Epithelial cell of prostate (primary cell): ENCODE measurements at regions not wholly inside any gene's neighbourhood (a gene's known extent, or its start where the extent isn't known, plus 50 kb on each side); places are given as distances from the start of the nearest gene placed in this dataset.
"Not testable (repeated sequence)": the region's sequence is repeated elsewhere in the genome, so short reads cannot be mapped to it uniquely, and the experiment has no call there.

Source experiments
- DNase-seq: peaks from one replicate; pipeline ENCODE4 v3.0.0-alpha.2; 2011; ENCODE audit warnings: low read depth, low spot score
- H3K27ac ChIP-seq: fragments of 450-650 bp; 2 replicates; pipeline ENCODE4 v1.5.1; 2017; ENCODE audit warnings: mild to moderate bottlenecking

DNA sequence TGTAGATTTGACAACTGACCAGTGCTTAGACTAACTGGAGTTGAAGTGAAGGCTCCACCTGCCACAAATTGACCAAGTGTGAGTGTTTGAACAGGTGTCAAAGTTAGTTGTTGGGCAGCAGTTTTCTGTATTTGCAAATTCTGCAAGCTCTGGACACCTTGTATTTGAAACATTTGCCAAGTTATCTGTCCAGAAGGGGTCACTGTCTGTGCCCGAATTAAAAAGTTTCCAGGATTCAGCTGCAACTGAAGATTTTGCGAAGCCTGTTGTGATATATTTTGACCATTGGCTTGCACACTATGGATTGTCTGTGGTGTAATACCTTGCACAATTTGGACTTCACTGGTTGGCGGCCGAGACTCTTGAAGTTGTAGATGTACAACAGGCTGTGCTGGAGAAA, 1690.7 kb downstream of the SLITRK5 start:
- DNase-seq: no peak
- H3K27ac ChIP-seq: no peak overlapping the region

- no peak overlapping the region for H3K27ac ChIP-seq
- DNase-seq: no peak
Observed at GRCh38 chr13:89363144-89363543, 1692.0 kb downstream of the SLITRK5 start.

- H3K27ac ChIP-seq: no peak overlapping the region
Observed at GRCh38 chr13:89372193-89372592, 1701.0 kb downstream of the SLITRK5 start.

GRCh38 chr13:89375839-89376238, 1704.7 kb downstream of the SLITRK5 start:
- no peak overlapping the region for H3K27ac ChIP-seq
- DNase-seq: peak; percentile 10

More at GRCh38 chr13:89372193-89372592, 1701.0 kb downstream of the SLITRK5 start:
- DNase-seq: no peak

DNA sequence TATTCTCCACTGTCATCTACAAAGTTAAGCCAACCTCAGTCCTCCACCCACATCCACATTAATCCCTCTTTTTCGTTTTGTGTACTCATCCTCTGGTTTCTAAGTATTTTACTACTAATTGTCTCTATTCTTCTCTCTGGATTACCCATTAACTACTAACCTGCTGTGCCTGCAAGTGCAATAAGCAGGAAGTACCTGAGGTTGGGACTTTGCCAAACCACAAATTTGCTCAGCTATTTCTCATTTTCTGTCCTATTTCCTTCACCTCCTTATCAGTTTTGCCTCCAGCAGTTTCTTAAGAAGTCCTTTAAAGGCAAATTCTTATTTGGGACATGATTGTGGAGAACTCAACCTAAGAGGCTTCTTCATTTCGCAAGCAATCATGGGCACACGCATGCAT, 1708.9 kb downstream of the SLITRK5 start:
- DNase-seq: peak; percentile 33
- no peak overlapping the region for H3K27ac ChIP-seq

- DNase-seq: no peak
- H3K27ac ChIP-seq: no peak overlapping the region
Observed at GRCh38 chr13:89382981-89383380, 1711.8 kb downstream of the SLITRK5 start.

GRCh38 chr13:89383891-89384290, 1712.7 kb downstream of the SLITRK5 start:
- no peak overlapping the region for H3K27ac ChIP-seq
- no peak for DNase-seq

DNA sequence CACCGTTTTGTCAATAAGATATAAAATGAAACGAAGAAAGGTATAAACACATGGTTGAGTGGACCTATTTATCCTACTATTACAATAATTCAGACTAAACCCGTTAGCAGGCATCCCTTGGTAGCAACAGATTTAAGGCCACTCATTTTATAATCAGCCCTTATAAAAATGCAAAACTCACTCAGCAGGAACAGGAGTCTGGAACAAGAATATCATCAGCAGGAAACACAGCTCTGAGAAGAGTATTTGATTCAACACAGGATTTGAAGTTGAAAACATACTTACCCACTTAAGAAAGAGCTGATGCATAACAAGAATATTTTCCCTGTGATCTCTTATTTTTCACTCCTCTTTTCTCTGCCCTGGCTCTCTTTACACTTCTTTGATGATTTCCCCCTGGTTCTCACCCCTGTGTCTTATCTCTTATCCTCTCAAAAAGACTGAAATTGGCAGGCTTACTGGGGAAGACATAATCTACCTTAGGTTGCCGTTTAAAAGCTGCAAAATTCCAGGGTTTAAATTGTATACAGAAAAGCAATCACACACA, 1722.7 kb downstream of the SLITRK5 start:
- no peak overlapping the region for H3K27ac ChIP-seq
- DNase-seq: no peak

DNA sequence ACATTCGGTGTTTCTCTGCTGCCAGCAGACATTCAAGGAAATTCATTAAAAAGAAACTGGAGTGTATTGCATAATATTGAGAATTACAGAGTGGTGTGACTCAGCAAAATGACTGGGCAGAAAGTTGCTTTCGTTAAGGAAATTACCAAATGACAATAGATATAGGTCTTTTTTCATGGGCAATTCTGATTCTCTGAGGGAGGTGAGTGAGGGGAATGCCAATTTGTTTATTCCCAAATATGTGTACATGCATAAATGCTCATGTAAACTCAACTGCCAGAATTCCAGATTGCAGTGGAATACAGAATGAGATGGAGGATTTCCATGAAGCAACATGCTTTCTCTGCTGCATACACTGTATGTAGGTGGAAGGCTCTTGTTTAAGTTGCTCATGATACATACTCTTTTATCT, 1730.1 kb downstream of the SLITRK5 start:
- peak; percentile 46 for DNase-seq
- H3K27ac ChIP-seq: peak overlapping the region; percentile 50

DNA sequence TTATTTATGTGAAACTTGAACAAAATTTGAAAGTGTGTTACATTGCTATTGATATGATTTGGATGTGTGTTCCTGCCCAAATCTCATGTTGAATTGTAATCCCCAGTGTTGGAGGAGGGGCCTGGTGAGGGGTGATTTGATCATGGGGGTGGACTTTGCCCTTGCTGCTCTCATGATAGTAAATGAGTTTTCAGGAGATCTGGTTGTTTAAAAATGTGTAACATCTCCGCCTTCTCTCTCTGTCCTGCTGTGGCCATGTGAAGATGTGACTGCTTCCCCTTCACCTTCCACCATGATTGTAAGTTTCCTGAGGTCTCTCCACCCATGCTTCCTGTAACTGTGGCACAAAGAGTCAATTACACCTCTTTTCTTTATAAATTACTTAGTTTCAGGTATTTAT, 1731.0 kb downstream of the SLITRK5 start:
- no peak for DNase-seq
- H3K27ac ChIP-seq: no peak overlapping the region

DNA sequence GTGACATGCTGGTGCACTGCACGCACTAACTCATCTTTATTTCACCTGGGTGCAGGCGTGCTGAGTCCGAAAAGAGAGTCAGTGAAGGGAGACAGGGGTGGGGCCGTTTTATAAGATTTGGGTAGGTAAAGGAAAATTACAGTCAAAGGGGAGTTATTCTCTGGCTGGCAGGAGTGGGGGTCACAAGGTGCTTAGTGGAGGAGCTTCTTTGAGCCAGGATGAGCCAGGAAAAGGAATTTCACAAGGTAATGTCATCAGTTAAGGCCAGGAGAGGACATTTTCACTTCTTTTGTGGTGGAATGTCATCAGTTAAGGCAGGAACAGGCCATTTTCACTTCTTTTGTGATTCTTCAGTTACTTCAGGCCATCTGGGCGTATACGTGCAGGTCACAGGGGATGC, 1734.9 kb downstream of the SLITRK5 start:
- DNase-seq, H3K27ac ChIP-seq: not testable (repeated sequence)

GRCh38 chr13:89407357-89407756, 1736.2 kb downstream of the SLITRK5 start:
- no peak for DNase-seq
- no peak overlapping the region for H3K27ac ChIP-seq

DNA sequence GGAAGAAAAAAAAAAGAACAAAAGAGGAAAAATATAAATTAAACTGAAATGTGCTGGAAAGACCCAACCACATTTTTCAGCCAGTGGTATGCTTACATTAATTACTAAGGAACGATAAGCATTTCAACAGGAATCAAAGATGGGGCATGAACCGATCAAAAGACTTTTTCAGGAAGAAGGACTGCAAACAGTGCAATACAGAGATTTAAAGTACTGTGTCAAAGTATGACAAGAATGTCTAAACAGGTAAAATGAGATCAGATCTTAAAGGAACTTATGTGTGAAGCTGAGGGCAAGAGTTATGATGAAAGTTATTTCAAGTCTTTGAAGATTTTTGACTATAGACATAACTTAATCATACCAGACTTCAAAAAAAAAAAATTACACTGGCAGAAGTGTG, 1761.8 kb downstream of the SLITRK5 start:
- no peak for DNase-seq
- no peak overlapping the region for H3K27ac ChIP-seq

- not testable (repeated sequence) for DNase-seq, H3K27ac ChIP-seq
Observed at GRCh38 chr13:89434624-89435023, 1763.5 kb downstream of the SLITRK5 start.

DNA sequence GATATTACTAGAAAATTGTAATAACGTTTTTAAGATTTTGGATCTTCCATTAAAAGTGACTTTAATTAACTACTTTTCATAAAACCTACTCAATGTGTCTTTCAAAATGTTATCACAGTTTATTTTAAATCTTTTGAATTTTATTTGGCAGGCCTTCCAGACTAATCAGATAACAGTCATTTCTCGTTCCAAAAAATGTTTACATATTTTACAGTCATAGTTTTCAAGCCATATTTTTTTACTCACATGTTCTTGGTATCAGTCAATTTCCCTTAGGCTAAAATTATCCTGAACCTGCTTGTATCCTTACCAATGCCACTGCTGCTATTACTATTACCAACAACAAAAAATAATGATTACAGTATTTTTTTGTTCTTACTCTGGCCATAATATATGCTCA, 1783.5 kb downstream of the SLITRK5 start:
- peak overlapping the region; percentile 73 for H3K27ac ChIP-seq
- DNase-seq: no peak

- peak overlapping the region; percentile 73 for H3K27ac ChIP-seq
- DNase-seq: no peak
Observed at GRCh38 chr13:89455225-89455624, 1784.1 kb downstream of the SLITRK5 start.

GRCh38 chr13:89455741-89456140, 1784.6 kb downstream of the SLITRK5 start:
- H3K27ac ChIP-seq: peak overlapping the region; percentile 73
- DNase-seq: peak; percentile 66

GRCh38 chr13:89457977-89458376, 1786.8 kb downstream of the SLITRK5 start:
- H3K27ac ChIP-seq: peak overlapping the region; percentile 69
- DNase-seq: peak; percentile 62

GRCh38 chr13:89458456-89458855, 1787.3 kb downstream of the SLITRK5 start:
- H3K27ac ChIP-seq: peak overlapping the region; percentile 69

GRCh38 chr13:89460895-89461294, 1789.7 kb downstream of the SLITRK5 start:
- not testable (repeated sequence) for DNase-seq, H3K27ac ChIP-seq

More at GRCh38 chr13:89458456-89458855, 1787.3 kb downstream of the SLITRK5 start:
- DNase-seq: peak; percentile 14

GRCh38 chr13:89465366-89465765, 1794.2 kb downstream of the SLITRK5 start:
- peak; percentile 50 for DNase-seq
- no peak overlapping the region for H3K27ac ChIP-seq

DNA sequence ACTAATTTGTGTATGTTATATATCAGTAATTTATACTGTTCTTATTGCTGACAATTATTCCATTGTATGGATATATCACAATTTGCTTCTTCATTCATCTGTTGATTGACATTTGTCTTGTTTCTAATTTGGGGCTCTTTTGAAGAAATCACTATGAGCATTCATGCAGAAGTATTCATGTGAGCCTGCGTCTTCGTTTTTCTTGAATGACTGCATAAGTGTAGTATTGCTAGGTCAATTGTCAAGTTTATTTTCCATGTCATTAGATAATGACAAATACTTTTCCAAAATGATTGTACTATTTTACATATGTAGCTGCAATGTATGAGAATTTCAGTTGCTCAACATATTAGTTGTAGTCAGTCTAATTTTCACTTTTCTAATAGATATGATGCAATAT, 1796.9 kb downstream of the SLITRK5 start:
- H3K27ac ChIP-seq: no peak overlapping the region
- no peak for DNase-seq

GRCh38 chr13:89470901-89471300, 1799.7 kb downstream of the SLITRK5 start:
- no peak for DNase-seq
- no peak overlapping the region for H3K27ac ChIP-seq
